Keratinocyte (primary cell): ENCODE measurements at regions not wholly inside any gene's neighbourhood (a gene's known extent, or its start where the extent isn't known, plus 50 kb on each side); places are given as distances from the start of the nearest gene placed in this dataset.

Experiments
- DNase-seq: peaks from one replicate; pipeline ENCODE4 v3.0.0-alpha.2; 2011; ENCODE audit warnings: low read depth, missing footprints, low spot score
- FAIRE-seq: peaks from 2 replicates; lab custom pipeline; 2011; peaks lifted over from hg19 to GRCh38; lab: Jason Lieb, UNC
- H2AFZ ChIP-seq: 2 replicates; pipeline ENCODE4 v1.6.0; 2012; ENCODE audit warnings: low read length, control low read depth, inconsistent platforms; ENCODE audit not compliant: control insufficient read depth
- H3K27ac ChIP-seq: 2 replicates; pipeline ENCODE4 v1.5.1; 2011; ENCODE audit warnings: low read length; ENCODE audit not compliant: control insufficient read depth, insufficient read depth
- H3K27me3 ChIP-seq: 3 replicates; pipeline ENCODE4 v1.6.0; 2011; ENCODE audit warnings: low read length; ENCODE audit not compliant: control insufficient read depth, insufficient read depth; ENCODE audit errors: extremely low read depth
- H3K36me3 ChIP-seq, 2 experiments: 2 replicates in 1 of 2; 3 replicates in 1 of 2; pipeline ENCODE4 v1.5.1; 2011; ENCODE audit warnings: low read length in 2 of 2, mild to moderate bottlenecking in 1 of 2; ENCODE audit not compliant: control insufficient read depth in 2 of 2, insufficient read depth in 2 of 2; ENCODE audit errors: extremely low read depth in 1 of 2
- H3K4me1 ChIP-seq: 3 replicates; pipeline ENCODE4 v1.5.1; 2011; ENCODE audit warnings: low read length; ENCODE audit not compliant: control insufficient read depth, insufficient read depth; ENCODE audit errors: extremely low read depth
- H3K4me2 ChIP-seq: 3 replicates; pipeline ENCODE4 v1.6.0; 2011; ENCODE audit warnings: low read depth, low read length; ENCODE audit not compliant: control insufficient read depth, insufficient read depth; ENCODE audit errors: extremely low read depth
- H3K4me3 ChIP-seq, 3 experiments: fragments of 200-600 bp in 1 of 3; sonication (generic) in 1 of 3; 2 replicates in 2 of 3; 3 replicates in 1 of 3; pipeline ENCODE4 v1.5.1; 2011 to 2016; ENCODE audit warnings: low read length in 3 of 3, mild to moderate bottlenecking in 3 of 3, control low read depth in 2 of 3, inconsistent platforms in 1 of 3, low read depth in 1 of 3, mixed read lengths in 1 of 3, mixed run types in 1 of 3, moderate library complexity in 1 of 3; ENCODE audit not compliant: control insufficient read depth in 2 of 3, insufficient read depth in 2 of 3; ENCODE audit errors: extremely low read depth in 1 of 3
- H3K79me2 ChIP-seq: 2 replicates; pipeline ENCODE4 v1.6.0; 2012; ENCODE audit warnings: low read length; ENCODE audit not compliant: control insufficient read depth, insufficient read depth
- H3K9ac ChIP-seq: 3 replicates; pipeline ENCODE4 v1.6.0; 2011; ENCODE audit warnings: low read length; ENCODE audit not compliant: control insufficient read depth, insufficient read depth; ENCODE audit errors: extremely low read depth
- H3K9me1 ChIP-seq: 3 replicates; pipeline ENCODE4 v1.6.0; 2011; ENCODE audit warnings: low read length; ENCODE audit not compliant: control insufficient read depth, insufficient read depth; ENCODE audit errors: extremely low read depth
- H3K9me3 ChIP-seq: 2 replicates; pipeline ENCODE4 v1.5.1; 2012; ENCODE audit warnings: low read depth, low read length; ENCODE audit not compliant: control insufficient read depth
- H4K20me1 ChIP-seq: 3 replicates; pipeline ENCODE4 v1.6.0; 2011; ENCODE audit warnings: low read length; ENCODE audit not compliant: control insufficient read depth, insufficient read depth; ENCODE audit errors: extremely low read depth
- EZH2 ChIP-seq: IDR thresholded peaks from one replicate; pipeline ENCODE4 v1.6.1; 2012; ENCODE audit warnings: inconsistent platforms, mild to moderate bottlenecking, low read length, moderate library complexity
- dilution Hi-C: fragments of 300-500 bp; cut with MboI; formaldehyde crosslinking; loops from one replicate; pipeline ENCODE4 v1.7.0; 2020; ENCODE audit warnings: low sequenced_read_pairs; ENCODE audit not compliant: extremely low pct_ligation_motif_present
- TF ChIP-seq, protein P1 (sequence below), 3 experiments: IDR thresholded peaks in 1 of 3; conservative IDR thresholded peaks in 1 of 3; optimal IDR thresholded peaks in 1 of 3; 2 replicates in 2 of 3; 3 replicates in 1 of 3; pipeline versions ENCODE3 to v1.5.1; 2011; ENCODE audit warnings: low read length in 3 of 3, mild to moderate bottlenecking in 3 of 3, moderate library complexity in 2 of 3, control low read depth in 1 of 3, inconsistent platforms in 1 of 3; ENCODE audit not compliant: insufficient read depth in 2 of 3; ENCODE audit errors: extremely low read depth in 1 of 3

DNA sequence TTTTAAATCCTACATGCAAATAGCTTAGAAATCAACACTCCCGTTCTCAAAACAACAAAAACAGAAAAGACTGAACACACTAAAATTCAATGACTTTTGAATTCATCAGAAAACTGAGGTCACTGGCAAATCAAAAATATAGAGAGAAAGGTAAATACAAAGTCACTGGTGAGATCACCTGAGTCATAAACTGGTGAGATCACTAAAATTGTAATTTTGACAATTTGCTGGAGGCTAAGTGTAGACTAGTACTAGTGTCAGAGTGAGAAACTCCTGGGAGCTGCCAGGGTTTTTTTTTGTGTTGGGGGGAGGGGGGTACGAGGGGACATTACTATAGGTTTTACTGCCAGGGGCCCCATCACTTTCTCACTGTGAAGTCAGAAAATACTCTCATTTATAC lies 1876.0 kb upstream of the CELF4 start:
- dilution Hi-C loops = no loop called here
- DNase-seq = no peak

GRCh38 chr18:39435996-39436395 lies 1870.4 kb upstream of the CELF4 start:
- Histone ChIP-seq H3K9ac (no peak overlapping the region), H3K4me3 (no peak overlapping the region), H3K27ac (no peak overlapping the region), H3K9me3 (no peaks in the 10 kb centered on the region), H4K20me1 (no peaks in the 10 kb centered on the region), H3K4me2 (no peak overlapping the region), H3K79me2 (no peaks in the 10 kb centered on the region), H2AFZ (no peak overlapping the region), H3K27me3 (no peaks in the 10 kb centered on the region), H3K36me3 (no peaks in the 10 kb centered on the region), H3K4me1 (no peaks in the 10 kb centered on the region), H3K9me1 (no peaks in the 10 kb centered on the region)
- FAIRE-seq = no peak
- DNase-seq = no peak
- dilution Hi-C loops = no loop called here
- no peak for TF ChIP-seq EZH2
- TF ChIP-seq, protein P1, sequence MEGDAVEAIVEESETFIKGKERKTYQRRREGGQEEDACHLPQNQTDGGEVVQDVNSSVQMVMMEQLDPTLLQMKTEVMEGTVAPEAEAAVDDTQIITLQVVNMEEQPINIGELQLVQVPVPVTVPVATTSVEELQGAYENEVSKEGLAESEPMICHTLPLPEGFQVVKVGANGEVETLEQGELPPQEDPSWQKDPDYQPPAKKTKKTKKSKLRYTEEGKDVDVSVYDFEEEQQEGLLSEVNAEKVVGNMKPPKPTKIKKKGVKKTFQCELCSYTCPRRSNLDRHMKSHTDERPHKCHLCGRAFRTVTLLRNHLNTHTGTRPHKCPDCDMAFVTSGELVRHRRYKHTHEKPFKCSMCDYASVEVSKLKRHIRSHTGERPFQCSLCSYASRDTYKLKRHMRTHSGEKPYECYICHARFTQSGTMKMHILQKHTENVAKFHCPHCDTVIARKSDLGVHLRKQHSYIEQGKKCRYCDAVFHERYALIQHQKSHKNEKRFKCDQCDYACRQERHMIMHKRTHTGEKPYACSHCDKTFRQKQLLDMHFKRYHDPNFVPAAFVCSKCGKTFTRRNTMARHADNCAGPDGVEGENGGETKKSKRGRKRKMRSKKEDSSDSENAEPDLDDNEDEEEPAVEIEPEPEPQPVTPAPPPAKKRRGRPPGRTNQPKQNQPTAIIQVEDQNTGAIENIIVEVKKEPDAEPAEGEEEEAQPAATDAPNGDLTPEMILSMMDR (optimal IDR thresholded peaks at IDR 0.05 in 1 of 3, IDR thresholded peaks at IDR 0.05 in 1 of 3, conservative IDR thresholded peaks at IDR 0.05 in 1 of 3; ENCODE audit: extremely low read depth in 1 of 3, insufficient read depth in 2 of 3, low read length in 3 of 3) = no peak

More for the DNA sequence above, 1876.0 kb upstream of the CELF4 start:
- H3K79me2 ChIP-seq = no peaks in the 10 kb centered on the region
- H4K20me1 ChIP-seq = no peaks in the 10 kb centered on the region
- no peaks in the 10 kb centered on the region for H3K9me1 ChIP-seq
- H3K9ac ChIP-seq = no peak overlapping the region
- H3K36me3 ChIP-seq = no peaks in the 10 kb centered on the region
- H3K4me1 ChIP-seq = no peaks in the 10 kb centered on the region
- FAIRE-seq = no peak
- no peaks in the 10 kb centered on the region for H3K9me3 ChIP-seq
- H2AFZ ChIP-seq = no peak overlapping the region
- no peak overlapping the region for H3K4me3 ChIP-seq
- H3K4me2 ChIP-seq = no peak overlapping the region
- H3K27ac ChIP-seq = no peak overlapping the region
- TF ChIP-seq, protein P1 (optimal IDR thresholded peaks at IDR 0.05 in 1 of 3, IDR thresholded peaks at IDR 0.05 in 1 of 3, conservative IDR thresholded peaks at IDR 0.05 in 1 of 3; ENCODE audit: extremely low read depth in 1 of 3, insufficient read depth in 2 of 3, low read length in 3 of 3) = no peak
- TF ChIP-seq EZH2 = no peak
- no peaks in the 10 kb centered on the region for H3K27me3 ChIP-seq
